ENCODE measurements at regions not wholly inside any gene's neighbourhood (a gene's known extent, or its start where the extent isn't known, plus 50 kb on each side); places are given as distances from the start of the nearest gene placed in this dataset.
"Not testable (repeated sequence)": the region's sequence is repeated elsewhere in the genome, so short reads cannot be mapped to it uniquely, and the experiment has no call there.

DNA sequence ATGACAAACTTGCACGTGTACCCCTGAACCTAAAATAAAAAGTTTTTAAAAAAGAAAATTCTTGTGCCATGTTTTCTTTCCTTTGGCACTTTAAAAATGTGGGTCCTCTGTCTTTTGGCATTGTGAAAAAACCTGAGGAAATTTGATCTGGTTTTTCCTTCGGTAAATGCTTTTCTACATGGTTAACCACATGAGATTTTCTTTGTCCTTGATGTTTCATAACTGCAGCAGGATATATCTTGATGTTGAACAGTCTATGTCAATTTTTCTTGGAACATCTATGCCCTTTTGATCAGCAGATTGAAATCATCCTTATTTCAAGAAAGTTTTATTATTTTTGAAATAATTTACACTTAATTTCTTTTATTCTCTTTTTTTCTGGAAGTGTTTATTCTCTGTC is 109.1 kb downstream of the TMEM17 start:
- ATAC-seq (no peak), DNase-seq (no peak)
- no peak overlapping the region for H3K4me3 ChIP-seq
- H3K36me3 ChIP-seq, result no peaks in the 10 kb centered on the region
- H3K9me3 ChIP-seq, result peaks cover 0 to 2% (median 0%) of the 10 kb centered on the region in 11 donors
- 85 to 86% methylated on average over 2 of the region's 2 CpGs for WGBS, 2 donors
- H3K4me1 ChIP-seq, result no peaks in the 10 kb centered on the region
- no peak overlapping the region for H3K27ac ChIP-seq
- TF ChIP-seq, protein P1, sequence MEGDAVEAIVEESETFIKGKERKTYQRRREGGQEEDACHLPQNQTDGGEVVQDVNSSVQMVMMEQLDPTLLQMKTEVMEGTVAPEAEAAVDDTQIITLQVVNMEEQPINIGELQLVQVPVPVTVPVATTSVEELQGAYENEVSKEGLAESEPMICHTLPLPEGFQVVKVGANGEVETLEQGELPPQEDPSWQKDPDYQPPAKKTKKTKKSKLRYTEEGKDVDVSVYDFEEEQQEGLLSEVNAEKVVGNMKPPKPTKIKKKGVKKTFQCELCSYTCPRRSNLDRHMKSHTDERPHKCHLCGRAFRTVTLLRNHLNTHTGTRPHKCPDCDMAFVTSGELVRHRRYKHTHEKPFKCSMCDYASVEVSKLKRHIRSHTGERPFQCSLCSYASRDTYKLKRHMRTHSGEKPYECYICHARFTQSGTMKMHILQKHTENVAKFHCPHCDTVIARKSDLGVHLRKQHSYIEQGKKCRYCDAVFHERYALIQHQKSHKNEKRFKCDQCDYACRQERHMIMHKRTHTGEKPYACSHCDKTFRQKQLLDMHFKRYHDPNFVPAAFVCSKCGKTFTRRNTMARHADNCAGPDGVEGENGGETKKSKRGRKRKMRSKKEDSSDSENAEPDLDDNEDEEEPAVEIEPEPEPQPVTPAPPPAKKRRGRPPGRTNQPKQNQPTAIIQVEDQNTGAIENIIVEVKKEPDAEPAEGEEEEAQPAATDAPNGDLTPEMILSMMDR (IDR thresholded peaks at IDR 0.05), result no peak
- intact Hi-C loops (cut with DNase I), result no loop called here
- H3K27me3 ChIP-seq, result no peaks in the 10 kb centered on the region

DNA sequence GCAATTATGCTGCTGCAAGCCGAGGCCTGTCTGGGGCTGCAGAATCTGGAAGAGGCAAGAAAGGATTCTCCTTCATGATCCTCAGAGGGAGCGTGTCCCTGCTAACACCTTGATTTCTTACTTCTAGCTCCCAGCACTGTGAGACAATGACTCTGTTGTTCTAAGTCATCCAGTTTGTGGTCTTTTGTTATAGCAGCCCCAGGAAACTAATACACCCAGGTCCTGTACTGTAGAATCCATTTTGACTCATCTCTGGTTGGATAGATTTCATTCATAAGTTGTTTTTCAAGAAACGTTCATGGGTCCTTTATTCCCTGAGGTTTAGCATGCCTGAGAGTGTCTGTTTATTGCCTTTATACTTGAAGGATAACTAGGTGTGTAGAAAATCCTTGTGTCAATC is 112.7 kb downstream of the TMEM17 start:
- TF ChIP-seq, protein P1 (IDR thresholded peaks at IDR 0.05), result no peak
- no peak for DNase-seq
- H3K27me3 ChIP-seq, result no peaks in the 10 kb centered on the region

DNA sequence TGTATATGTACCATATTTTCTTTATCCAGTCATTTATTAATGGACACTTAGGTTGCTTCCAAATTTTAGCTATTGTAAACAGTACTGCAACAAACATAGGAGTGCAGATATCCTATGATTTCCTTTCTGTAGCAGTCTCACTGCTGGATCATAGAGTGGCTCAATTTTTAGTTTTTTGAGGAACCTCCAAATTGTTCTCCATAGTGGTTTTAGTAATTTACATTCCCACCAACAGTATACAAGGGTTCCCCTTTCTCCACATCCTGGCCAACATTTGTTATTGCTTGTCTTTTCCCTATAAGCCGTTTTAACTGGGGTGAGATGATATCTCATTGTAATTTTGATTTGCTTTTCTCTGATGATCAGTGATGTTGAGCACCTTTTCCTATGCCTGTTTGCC is 114.3 kb downstream of the TMEM17 start:
- WGBS, 2 donors, result 69 to 77% methylated on average over 1 of the region's 1 CpG
- no peaks in the 10 kb centered on the region for H3K4me1 ChIP-seq
- H3K27ac ChIP-seq, result no peak overlapping the region
- H3K27me3 ChIP-seq, result no peaks in the 10 kb centered on the region
- no peaks in the 10 kb centered on the region for H3K9me3 ChIP-seq
- DNase-seq (no peak), ATAC-seq (no peak)
- intact Hi-C loops (cut with DNase I), result no loop called here
- H3K4me3 ChIP-seq, result no peak overlapping the region
- no peaks in the 10 kb centered on the region for H3K36me3 ChIP-seq
- TF ChIP-seq, protein P1 (IDR thresholded peaks at IDR 0.05), result no peak

More for the DNA sequence above, 112.7 kb downstream of the TMEM17 start:
- H3K27ac ChIP-seq, result no peak overlapping the region
- WGBS, 2 donors, result 92% methylated on average over 3 of the region's 3 CpGs
- H3K4me1 ChIP-seq, result no peaks in the 10 kb centered on the region
- intact Hi-C loops (cut with DNase I), result no loop called here
- H3K36me3 ChIP-seq, result no peaks in the 10 kb centered on the region
- ATAC-seq, result no peak
- H3K9me3 ChIP-seq, result no peaks in the 10 kb centered on the region
- no peak overlapping the region for H3K4me3 ChIP-seq

DNA sequence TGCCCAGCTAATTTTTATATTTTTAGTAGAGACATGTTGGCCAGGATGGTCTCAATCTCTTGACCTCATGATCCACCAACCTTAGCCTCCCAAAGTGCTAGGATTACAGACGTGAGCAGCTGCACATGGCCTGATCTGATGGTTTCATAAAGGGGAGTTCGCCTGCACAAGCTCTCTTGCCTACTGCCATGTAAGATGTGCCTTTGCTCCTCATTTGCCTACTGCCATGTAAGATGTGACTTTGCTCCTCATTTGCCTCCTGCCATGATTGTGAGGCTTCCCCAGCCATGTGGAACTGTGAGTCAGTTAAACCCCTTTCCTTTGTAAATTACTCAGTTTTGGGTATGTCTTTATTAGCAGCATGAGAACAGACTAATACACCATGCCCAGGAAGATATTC is 119.6 kb downstream of the TMEM17 start:
- H3K36me3 ChIP-seq; H3K27me3 ChIP-seq; ATAC-seq; H3K9me3 ChIP-seq; intact Hi-C loops (cut with DNase I); DNase-seq; H3K27ac ChIP-seq; H3K4me3 ChIP-seq: not testable (repeated sequence)
- H3K4me1 ChIP-seq, result peaks cover 0 to 19% (median 16%) of the 10 kb centered on the region in 9 donors
- 90 to 91% methylated on average over 2 of the region's 2 CpGs for WGBS, 2 donors

DNA sequence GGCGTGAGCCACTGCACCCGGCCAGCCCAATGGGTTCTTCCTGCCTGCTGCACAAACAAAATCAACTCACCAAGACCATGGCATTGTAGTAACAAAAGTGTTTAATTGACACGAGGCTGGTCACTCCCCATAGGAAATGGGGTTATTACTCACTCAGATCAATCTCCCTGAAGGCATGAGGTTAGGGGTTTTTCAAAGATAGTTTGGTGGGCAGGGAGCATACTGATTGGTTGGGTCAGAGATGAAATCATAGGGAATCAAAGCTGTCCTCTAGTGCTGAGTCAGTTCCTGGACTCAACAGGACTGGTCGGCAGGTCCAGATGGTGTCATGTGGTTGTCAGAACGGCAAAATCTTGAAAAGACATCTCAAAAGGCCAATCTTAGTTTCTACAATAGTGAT is 122.1 kb downstream of the TMEM17 start:
- intact Hi-C loops (cut with DNase I), result no loop called here
- TF ChIP-seq, protein P1 (IDR thresholded peaks at IDR 0.05), result no peak
- ATAC-seq (no peak), DNase-seq (no peak)
- Histone ChIP-seq H3K36me3 (no peaks in the 10 kb centered on the region), H3K27me3 (no peaks in the 10 kb centered on the region), H3K27ac (no peak overlapping the region), H3K4me1 (peaks cover 0 to 43% (median 30%) of the 10 kb centered on the region in 9 donors), H3K4me3 (no peak overlapping the region), H3K9me3 (peaks cover 0 to 6% (median 0%) of the 10 kb centered on the region in 11 donors)
- 85 to 87% methylated on average over 5 of the region's 5 CpGs for WGBS, 2 donors

Data from heart right ventricle (tissue), 16 donors.